HG03280 (cell line): ENCODE measurements at regions not wholly inside any gene's neighbourhood (a gene's known extent, or its start where the extent isn't known, plus 50 kb on each side); places are given as distances from the start of the nearest gene placed in this dataset.

Experiments
- ATAC-seq: cut with Tn5 transposase; IDR thresholded peaks from one replicate; pipeline ENCODE4 v1.9.1; 2021; ENCODE audit warnings: mild to moderate bottlenecking, moderate library complexity; ENCODE audit not compliant: unreplicated experiment

DNA sequence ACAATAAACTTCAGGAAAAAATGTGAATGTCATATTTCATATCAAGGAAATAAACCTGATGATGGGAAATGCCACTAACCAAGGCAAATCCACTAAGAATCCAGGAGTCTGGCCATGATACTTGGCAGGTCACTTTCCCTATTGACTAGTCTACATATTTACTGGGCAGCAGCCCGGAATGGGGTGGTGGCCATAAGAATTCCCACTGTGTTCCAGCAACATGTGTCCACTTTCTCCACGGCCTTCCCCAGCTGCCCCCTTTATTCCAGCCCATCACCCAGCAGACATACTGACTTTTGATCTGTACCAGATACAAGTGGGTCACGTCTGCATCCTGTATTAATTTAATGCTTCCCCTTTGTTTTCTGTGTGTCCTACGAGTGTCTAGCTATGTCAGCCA lies 234.5 kb upstream of the PRDM1 start:
- ATAC-seq: no peak

GRCh38 chr6:105851113-105851580 lies 235.0 kb upstream of the PRDM1 start:
- ATAC-seq: no peak

DNA sequence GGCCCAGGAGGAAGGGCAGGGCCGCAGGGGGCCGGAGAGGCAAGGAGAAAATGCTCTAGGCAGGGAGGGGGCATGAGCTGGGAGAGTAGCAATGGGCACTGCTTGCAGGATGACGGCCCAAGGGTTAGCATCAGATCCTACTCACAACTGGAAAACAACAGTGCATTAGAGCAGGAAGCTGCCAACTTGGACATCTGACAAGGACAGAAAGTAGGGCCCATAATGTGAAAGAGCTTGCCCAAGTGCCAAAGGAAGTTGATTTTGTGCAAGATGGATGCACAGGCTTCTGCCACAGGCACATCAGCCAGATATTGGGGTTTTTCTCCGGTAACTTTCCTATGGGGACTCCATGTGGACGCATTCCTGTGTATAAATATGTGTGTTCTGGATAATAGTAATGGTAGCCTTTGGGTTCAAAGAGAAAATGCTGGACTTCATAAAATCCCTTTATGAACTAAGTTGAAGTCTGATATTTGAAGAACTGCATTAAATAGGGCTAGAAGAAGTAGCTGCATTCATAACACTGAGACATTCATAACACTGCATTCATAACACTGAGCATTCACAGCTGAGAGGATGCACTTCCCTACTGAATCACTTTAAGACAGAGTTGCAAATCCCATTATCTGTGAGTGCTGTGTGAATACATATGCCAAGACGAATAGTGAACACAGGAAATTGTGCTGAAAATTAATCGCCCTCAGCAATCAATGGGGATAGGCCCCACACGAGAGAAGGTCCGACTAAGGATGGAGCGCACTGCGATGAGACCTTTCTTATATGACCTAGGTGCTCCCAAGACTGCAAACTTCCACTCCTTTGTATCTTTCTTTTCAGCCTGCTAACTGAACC lies 235.6 kb upstream of the PRDM1 start:
- ATAC-seq: no peak

GRCh38 chr6:105849746-105850145 lies 236.4 kb upstream of the PRDM1 start:
- ATAC-seq: no peak

DNA sequence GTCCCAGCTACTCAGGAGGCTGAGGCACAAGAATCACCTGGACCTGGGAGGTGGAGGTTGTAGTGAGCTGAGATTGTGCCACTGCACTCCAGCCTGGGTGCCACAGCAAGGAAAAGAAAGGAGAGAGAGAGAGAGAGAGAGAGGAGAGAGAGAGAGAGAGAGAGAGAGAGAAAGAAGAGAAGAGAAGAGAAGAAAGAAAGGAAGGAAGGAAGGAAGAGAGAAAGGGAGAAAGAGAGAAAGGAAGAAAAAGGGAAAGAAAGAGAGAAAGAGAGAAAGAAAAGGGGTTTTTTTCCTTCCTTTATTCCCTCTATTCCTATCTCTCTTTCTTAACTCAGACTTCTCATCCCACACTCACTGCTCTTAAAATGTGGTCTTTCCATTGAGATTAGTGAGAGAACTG lies 238.7 kb upstream of the PRDM1 start:
- ATAC-seq: no peak

- no peak for ATAC-seq
These were observed 241.8 kb upstream of the PRDM1 start for GRCh38 chr6:105844275-105844883.

GRCh38 chr6:105839266-105839665 lies 246.9 kb upstream of the PRDM1 start:
- no peak for ATAC-seq

GRCh38 chr6:105838171-105838570 lies 248.0 kb upstream of the PRDM1 start:
- no peak for ATAC-seq

GRCh38 chr6:105836889-105837288 lies 249.2 kb upstream of the PRDM1 start:
- no peak for ATAC-seq

GRCh38 chr6:105836379-105836778 lies 249.8 kb upstream of the PRDM1 start:
- no peak for ATAC-seq

DNA sequence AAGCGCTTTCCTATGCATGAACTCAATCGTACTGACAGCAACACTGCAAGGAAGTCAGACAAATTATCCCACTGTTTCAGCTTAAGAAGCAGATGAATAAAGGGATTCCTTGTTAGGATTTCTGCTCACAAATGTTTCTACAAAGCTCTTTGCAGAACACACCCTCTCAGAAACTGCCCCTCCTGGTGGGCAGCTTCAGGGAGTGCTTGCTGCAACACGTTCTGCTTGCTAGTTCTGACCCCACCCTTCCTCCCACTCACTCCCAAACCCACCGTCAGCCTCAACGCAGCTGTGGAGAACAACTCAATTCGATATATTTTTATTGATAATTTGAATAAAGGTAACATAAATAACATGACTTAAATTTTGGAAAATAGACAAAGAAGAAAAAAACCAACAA lies 250.8 kb upstream of the PRDM1 start:
- ATAC-seq: no peak

GRCh38 chr6:105833959-105834947 lies 251.9 kb upstream of the PRDM1 start:
- no peak for ATAC-seq

DNA sequence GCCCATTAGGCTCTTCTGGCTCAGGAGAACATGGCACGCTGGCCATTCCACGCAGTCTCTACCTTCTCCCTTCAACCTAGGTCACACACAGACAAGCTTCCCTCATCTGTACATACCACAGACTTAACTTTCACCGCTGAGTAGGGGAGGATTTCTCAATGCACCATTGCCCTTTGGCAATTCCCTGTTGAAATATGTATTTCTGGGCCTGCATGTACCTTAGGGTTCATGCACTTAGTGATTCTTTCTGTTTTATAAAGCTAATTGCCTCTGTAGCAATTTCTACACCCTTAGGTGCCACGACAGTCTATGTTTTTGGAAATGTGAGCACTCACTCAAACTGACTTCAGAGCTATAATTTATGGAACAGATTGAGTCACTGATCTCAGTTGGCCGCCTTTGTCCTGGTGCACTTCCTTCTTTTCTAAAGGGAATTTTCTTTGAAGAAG lies 253.8 kb upstream of the PRDM1 start:
- no peak for ATAC-seq

DNA sequence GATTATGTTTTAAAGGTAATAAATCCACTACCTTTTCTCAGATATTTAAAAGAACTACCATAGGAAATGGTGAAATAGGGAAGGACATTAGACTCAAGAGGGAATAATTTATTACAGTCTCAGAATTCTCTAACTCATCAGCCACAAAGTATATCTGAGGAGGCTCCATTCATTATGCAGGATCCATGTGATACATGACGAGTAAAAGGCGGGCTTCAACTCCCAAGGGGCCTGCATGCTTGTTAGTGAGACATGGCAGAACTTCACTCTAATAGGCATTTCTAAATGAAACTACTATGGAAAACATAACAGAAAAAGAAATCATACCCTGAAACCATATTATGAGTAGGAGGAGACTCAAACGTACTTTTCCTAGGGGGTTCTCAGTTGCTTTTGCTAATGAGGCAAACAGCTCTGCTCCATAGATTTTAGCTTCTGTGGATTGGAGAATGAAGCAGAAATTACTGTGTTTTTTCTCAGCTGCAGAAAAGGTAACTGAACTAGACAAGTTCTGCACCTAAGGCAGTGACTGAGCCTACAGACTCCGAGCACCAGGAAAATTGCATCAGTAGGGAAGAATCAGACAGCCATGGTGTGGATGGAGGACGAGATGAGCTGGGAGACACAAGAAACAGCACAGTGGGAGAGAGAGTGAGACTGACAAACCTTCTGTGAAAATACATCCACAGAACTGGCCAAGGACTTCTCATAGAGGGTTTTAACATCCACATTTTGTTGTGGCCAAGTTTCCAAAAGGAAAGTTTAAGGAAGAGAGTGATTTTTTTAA lies 254.6 kb upstream of the PRDM1 start:
- no peak for ATAC-seq

GRCh38 chr6:105825210-105825609 lies 260.9 kb upstream of the PRDM1 start:
- ATAC-seq: no peak

GRCh38 chr6:105824732-105825131 lies 261.4 kb upstream of the PRDM1 start:
- ATAC-seq: peak; percentile 51

GRCh38 chr6:105821777-105822176 lies 264.4 kb upstream of the PRDM1 start:
- ATAC-seq: no peak

- ATAC-seq: no peak
These were observed 265.1 kb upstream of the PRDM1 start for GRCh38 chr6:105821027-105821426.

DNA sequence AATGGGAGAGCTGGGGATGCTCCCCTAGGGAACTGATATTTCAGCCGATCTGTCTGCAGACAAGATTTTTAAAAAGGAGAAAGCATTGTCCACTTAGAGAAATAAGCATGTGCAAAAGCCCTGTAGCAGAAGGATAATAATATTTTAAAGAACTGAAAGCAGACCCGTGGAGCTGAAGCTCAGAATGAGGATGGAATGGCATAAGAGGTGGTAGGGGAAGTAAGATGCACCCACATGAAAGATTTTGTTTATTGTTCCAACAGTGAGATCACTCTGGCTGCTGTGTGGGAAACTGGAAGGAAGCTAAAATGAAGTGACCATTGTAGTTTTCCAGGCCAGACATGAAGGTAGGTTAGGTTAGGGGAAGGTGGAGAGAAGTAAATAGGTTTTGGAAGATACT lies 266.4 kb upstream of the PRDM1 start:
- ATAC-seq: no peak

- no peak for ATAC-seq
These were observed 267.6 kb upstream of the PRDM1 start for GRCh38 chr6:105818505-105818904.
